Gastroesophageal sphincter (tissue), 4 donors: ENCODE measurements at regions not wholly inside any gene's neighbourhood (a gene's known extent, or its start where the extent isn't known, plus 50 kb on each side); places are given as distances from the start of the nearest gene placed in this dataset.

ENCODE experiments used
- ATAC-seq: fragments of 150-250 bp; one replicate; pipeline ENCODE4 v1.9.1; 2016; ENCODE audit warnings: mild to moderate bottlenecking, moderate library complexity
- H3K27ac ChIP-seq, 4 donors: fragments of 200-600 bp; sonication (generic) in 3 of 4; 1 replicate in 3 of 4; 2 replicates in 1 of 4; pipeline ENCODE4 v1.5.1; 2016 to 2019
- H3K27me3 ChIP-seq: fragments of 200-600 bp; sonication (generic); one replicate; pipeline ENCODE4 v1.5.1; 2019
- H3K36me3 ChIP-seq, 2 donors: fragments of 200-600 bp; sonication (generic); one replicate each; pipeline ENCODE4 v1.5.1; 2019; ENCODE audit warnings: control low read depth in 1 of 2
- H3K4me1 ChIP-seq, 3 donors: fragments of 200-600 bp; sonication (generic); 1 replicate in 2 of 3; 2 replicates in 1 of 3; pipeline ENCODE4 v1.5.1; 2016 to 2019; ENCODE audit warnings: control low read depth in 2 of 3
- H3K4me3 ChIP-seq, 2 donors: fragments of 200-600 bp; sonication (generic); one replicate each; pipeline ENCODE4 v1.5.1; 2019; ENCODE audit warnings: mild to moderate bottlenecking in 1 of 2, moderate library complexity in 1 of 2
- H3K9me3 ChIP-seq, 3 donors: fragments of 200-600 bp; sonication (generic); one replicate each; pipeline ENCODE4 v1.5.1; 2017 to 2019; ENCODE audit warnings: control low read depth in 2 of 3
- CTCF ChIP-seq, 4 experiments: fragments of 200-600 bp in 2 of 4; fragments of 450-650 bp in 2 of 4; sonication (generic) in 1 of 4; IDR thresholded peaks; one replicate each; pipeline ENCODE4 v1.5.1; 2017 to 2019; ENCODE audit warnings: antibody characterized with exemption in 4 of 4, mild to moderate bottlenecking in 2 of 4, moderate library complexity in 2 of 4
- EP300 ChIP-seq: sonication (generic); formaldehyde crosslinking; IDR thresholded peaks from one replicate; pipeline ENCODE4 v1.6.1; 2017; ENCODE audit warnings: antibody characterized with exemption, mild to moderate bottlenecking
- POLR2A ChIP-seq, 2 donors: fragments of 450-650 bp; IDR thresholded peaks; one replicate each; pipeline ENCODE4 v1.6.1; 2017; ENCODE audit warnings: antibody characterized with exemption in 2 of 2, mild to moderate bottlenecking in 2 of 2, moderate library complexity in 1 of 2
- POLR2AphosphoS5 ChIP-seq: sonication (generic); formaldehyde crosslinking; IDR thresholded peaks from one replicate; pipeline ENCODE4 v1.6.1; 2017; ENCODE audit warnings: antibody characterized with exemption
- WGBS, 2 donors: methylation state at CpG; one replicate each; pipeline ENCODE4 v1.1.5; 2018; ENCODE audit warnings: low coverage in 1 of 2; 5-methylcytosine and 5-hydroxymethylcytosine counted together

- Histone ChIP-seq H3K4me3 (no peak overlapping the region), H3K9me3 (no peaks in the 10 kb centered on the region), H3K4me1 (peaks cover 0 to 35% (median 0%) of the 10 kb centered on the region in 3 donors), H3K36me3 (no peaks in the 10 kb centered on the region), H3K27ac (no peak overlapping the region), H3K27me3 (no peaks in the 10 kb centered on the region)
- TF ChIP-seq EP300 (no peak), CTCF (IDR thresholded peaks at IDR 0.05) (no peak), POLR2A (IDR thresholded peaks at IDR 0.05) (no peak), POLR2AphosphoS5 (no peak)
- WGBS, 2 donors, result 82 to 90% methylated on average over 7 of the region's 7 CpGs
- no peak for ATAC-seq
These were observed 341.5 kb downstream of the SHANK2 start for GRCh38 chr11:70910835-70911234.

- Histone ChIP-seq H3K4me1 (peaks cover 0 to 35% (median 0%) of the 10 kb centered on the region in 3 donors), H3K27me3 (no peaks in the 10 kb centered on the region), H3K36me3 (no peaks in the 10 kb centered on the region), H3K4me3 (no peak overlapping the region), H3K27ac (peak overlapping the region; percentile 62 to 89 (median 84)), H3K9me3 (no peaks in the 10 kb centered on the region)
- no peak for TF ChIP-seq POLR2AphosphoS5
- no peak for TF ChIP-seq EP300
- TF ChIP-seq CTCF (IDR thresholded peaks at IDR 0.05), result no peak
- TF ChIP-seq POLR2A (IDR thresholded peaks at IDR 0.05), result no peak
- ATAC-seq, result no peak
- 73 to 75% methylated on average over 6 to 11 of the region's 11 CpGs for WGBS, 2 donors
These were observed 340.0 kb downstream of the SHANK2 start for GRCh38 chr11:70912226-70912840.

GRCh38 chr11:70913715-70914231 is 338.6 kb downstream of the SHANK2 start:
- peaks cover 0 to 24% (median 0%) of the 10 kb centered on the region in 3 donors for H3K4me1 ChIP-seq
- H3K27me3 ChIP-seq, result no peaks in the 10 kb centered on the region
- no peaks in the 10 kb centered on the region for H3K9me3 ChIP-seq
- peak overlapping the region; percentile 83 to 91 (median 87) for H3K27ac ChIP-seq
- ATAC-seq, result peak; percentile 85
- TF ChIP-seq POLR2AphosphoS5 (no peak), POLR2A (IDR thresholded peaks at IDR 0.05) (no peak), CTCF (IDR thresholded peaks at IDR 0.05) (no peak), EP300 (no peak)
- no peaks in the 10 kb centered on the region for H3K36me3 ChIP-seq
- H3K4me3 ChIP-seq, result peak overlapping the region; percentile 4 to 36
- 14 to 17% methylated on average over 6 of the region's 13 CpGs for WGBS, 2 donors

- Histone ChIP-seq H3K36me3 (no peaks in the 10 kb centered on the region), H3K27me3 (no peaks in the 10 kb centered on the region), H3K4me1 (peaks cover 0 to 24% (median 0%) of the 10 kb centered on the region in 3 donors), H3K4me3 (no peak overlapping the region), H3K9me3 (no peaks in the 10 kb centered on the region), H3K27ac (peak overlapping the region; percentile 83 to 91 (median 87))
- WGBS, 2 donors, result 83 to 86% methylated on average over 5 to 7 of the region's 7 CpGs
- no peak for ATAC-seq
- TF ChIP-seq POLR2AphosphoS5, result no peak
- TF ChIP-seq POLR2A (IDR thresholded peaks at IDR 0.05), result no peak
- no peak for TF ChIP-seq EP300
- TF ChIP-seq CTCF (IDR thresholded peaks at IDR 0.05), result no peak
These were observed 337.9 kb downstream of the SHANK2 start for GRCh38 chr11:70914496-70914895.
